Calu3 (cell line): ENCODE measurements at regions not wholly inside any gene's neighbourhood (a gene's known extent, or its start where the extent isn't known, plus 50 kb on each side); places are given as distances from the start of the nearest gene placed in this dataset.

Experiments used
- BruUV-seq: library from RNA; stranded (reverse); fragments of 400-500 nt; replicated peaks from 2 replicates; lab custom pipeline; 2021; lab: Mats Ljungman, UMichigan
- CTCF ChIA-PET: fragments of 300-600 bp; sonication (Branson Sonifier 250); formaldehyde crosslinking; loops from one replicate; lab custom pipeline; 2022; ENCODE audit warnings: antibody characterized with exemption; lab: Charles Lee
- DNase-seq: peaks from one replicate; pipeline ENCODE4 v3.0.0; 2022
- H3K27ac Mint-ChIP-seq: one replicate; pipeline ENCODE4 v1.8.0; 2022; ENCODE audit warnings: mixed read lengths; ENCODE audit not compliant: unreplicated experiment
- H3K27me3 Mint-ChIP-seq: one replicate; pipeline ENCODE4 v1.8.0; 2022; ENCODE audit warnings: mixed read lengths; ENCODE audit not compliant: unreplicated experiment
- H3K36me3 Mint-ChIP-seq: one replicate; pipeline ENCODE4 v1.8.0; 2022; ENCODE audit warnings: mild to moderate bottlenecking, moderate library complexity, mixed read lengths; ENCODE audit not compliant: insufficient read depth, unreplicated experiment
- H3K4me1 Mint-ChIP-seq: one replicate; pipeline ENCODE4 v1.8.0; 2022; ENCODE audit warnings: mild to moderate bottlenecking, low read depth, mixed read lengths; ENCODE audit not compliant: unreplicated experiment
- H3K4me3 Mint-ChIP-seq: one replicate; pipeline ENCODE4 v1.8.0; 2022; ENCODE audit warnings: mild to moderate bottlenecking, low read depth, moderate library complexity, mixed read lengths; ENCODE audit not compliant: unreplicated experiment
- H3K9me3 Mint-ChIP-seq: one replicate; pipeline ENCODE4 v1.8.0; 2022; ENCODE audit warnings: low read depth, mixed read lengths; ENCODE audit not compliant: unreplicated experiment
- intact Hi-C: fragments of 100-400 bp; cut with micrococcal nuclease; formaldehyde crosslinking; loops from one replicate; pipeline ENCODE4 v1.10.0; 2022; ENCODE audit not compliant: unreplicated experiment
- TF ChIP-seq, protein P1 (sequence below): fragments of 200-600 bp; IDR thresholded peaks from one replicate; pipeline ENCODE4 v1.8.0; 2022; ENCODE audit warnings: antibody characterized with exemption; ENCODE audit not compliant: unreplicated experiment

DNA sequence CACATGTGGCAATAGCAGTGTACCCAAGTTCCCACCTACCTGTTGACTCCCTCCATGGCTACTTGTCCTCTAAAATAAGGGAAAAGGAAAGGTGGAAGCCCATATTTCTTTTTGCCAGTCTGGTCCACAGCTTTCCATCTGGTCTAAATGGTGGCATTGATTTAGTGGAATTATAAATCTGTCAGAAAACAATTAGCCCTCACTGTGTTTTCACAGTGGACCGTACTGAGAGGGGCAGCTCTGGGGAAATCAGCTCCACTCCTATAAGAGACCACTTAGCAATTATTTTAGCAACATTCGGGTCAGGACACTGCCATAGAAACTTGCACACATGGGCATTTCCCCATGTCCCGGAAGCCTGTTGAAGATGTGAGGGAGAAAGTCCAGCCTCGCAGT, 653.4 kb upstream of the MARCKS start:
- no TSS peak for BruUV-seq
- Mint-ChIP-seq H3K4me1 (no peaks in the 10 kb centered on the region), H3K9me3 (no peaks in the 10 kb centered on the region), H3K4me3 (no peak overlapping the region), H3K36me3 (no peaks in the 10 kb centered on the region), H3K27me3 (no peaks in the 10 kb centered on the region), H3K27ac (no peak overlapping the region)
- CTCF ChIA-PET = no interaction called here
- intact Hi-C loops = no loop called here
- DNase-seq = no peak
- TF ChIP-seq, protein P1, sequence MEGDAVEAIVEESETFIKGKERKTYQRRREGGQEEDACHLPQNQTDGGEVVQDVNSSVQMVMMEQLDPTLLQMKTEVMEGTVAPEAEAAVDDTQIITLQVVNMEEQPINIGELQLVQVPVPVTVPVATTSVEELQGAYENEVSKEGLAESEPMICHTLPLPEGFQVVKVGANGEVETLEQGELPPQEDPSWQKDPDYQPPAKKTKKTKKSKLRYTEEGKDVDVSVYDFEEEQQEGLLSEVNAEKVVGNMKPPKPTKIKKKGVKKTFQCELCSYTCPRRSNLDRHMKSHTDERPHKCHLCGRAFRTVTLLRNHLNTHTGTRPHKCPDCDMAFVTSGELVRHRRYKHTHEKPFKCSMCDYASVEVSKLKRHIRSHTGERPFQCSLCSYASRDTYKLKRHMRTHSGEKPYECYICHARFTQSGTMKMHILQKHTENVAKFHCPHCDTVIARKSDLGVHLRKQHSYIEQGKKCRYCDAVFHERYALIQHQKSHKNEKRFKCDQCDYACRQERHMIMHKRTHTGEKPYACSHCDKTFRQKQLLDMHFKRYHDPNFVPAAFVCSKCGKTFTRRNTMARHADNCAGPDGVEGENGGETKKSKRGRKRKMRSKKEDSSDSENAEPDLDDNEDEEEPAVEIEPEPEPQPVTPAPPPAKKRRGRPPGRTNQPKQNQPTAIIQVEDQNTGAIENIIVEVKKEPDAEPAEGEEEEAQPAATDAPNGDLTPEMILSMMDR = no peak

DNA sequence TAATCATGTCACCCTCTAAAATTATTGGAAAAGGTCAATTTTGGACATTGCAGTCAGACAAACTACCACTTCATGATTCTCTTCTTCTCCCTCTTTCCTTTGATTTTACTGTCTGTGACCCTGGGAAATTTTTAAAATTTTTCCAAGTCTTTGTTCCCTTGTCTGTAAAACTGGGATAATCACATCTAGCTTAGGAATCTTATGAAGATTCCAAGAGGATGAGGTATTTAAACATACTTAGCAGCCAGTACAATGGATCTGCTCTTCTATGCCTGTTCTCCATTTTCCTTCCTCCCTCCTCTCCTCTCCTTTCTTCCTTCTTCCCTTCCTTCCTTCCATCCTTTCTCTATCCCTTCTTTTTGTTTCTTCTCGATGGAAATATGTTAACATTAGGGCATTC, 651.6 kb upstream of the MARCKS start:
- Mint-ChIP-seq H3K9me3 (no peaks in the 10 kb centered on the region), H3K27ac (no peak overlapping the region), H3K4me3 (no peak overlapping the region), H3K36me3 (no peaks in the 10 kb centered on the region), H3K4me1 (no peaks in the 10 kb centered on the region), H3K27me3 (no peaks in the 10 kb centered on the region)
- no TSS peak for BruUV-seq
- intact Hi-C loops = no loop called here
- DNase-seq = no peak
- TF ChIP-seq, protein P1 = no peak
- CTCF ChIA-PET = no interaction called here

DNA sequence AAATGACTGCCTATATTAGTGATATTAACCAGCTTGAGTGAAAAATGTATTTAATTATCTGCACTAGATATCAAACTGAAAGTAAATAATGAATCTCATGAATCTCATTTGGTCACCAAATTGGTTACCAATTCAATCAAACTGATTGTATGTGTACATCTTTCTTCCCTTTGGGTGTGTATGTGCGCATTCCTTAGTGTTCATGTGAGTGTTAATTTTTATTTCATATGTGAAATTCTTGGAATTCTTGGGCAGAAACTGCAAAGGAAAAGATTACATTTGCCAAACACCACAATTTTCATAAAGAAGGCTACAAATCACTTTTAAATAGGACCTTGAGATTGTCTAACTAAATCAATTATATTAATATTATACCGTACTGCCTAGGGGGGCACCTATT, 648.4 kb upstream of the MARCKS start:
- TF ChIP-seq, protein P1 = no peak
- CTCF ChIA-PET = no interaction called here
- Mint-ChIP-seq H3K27me3 (no peaks in the 10 kb centered on the region), H3K4me3 (no peak overlapping the region), H3K4me1 (no peaks in the 10 kb centered on the region), H3K9me3 (no peaks in the 10 kb centered on the region), H3K36me3 (no peaks in the 10 kb centered on the region), H3K27ac (no peak overlapping the region)
- intact Hi-C loops = no loop called here
- BruUV-seq = no TSS peak
- DNase-seq = no peak

DNA sequence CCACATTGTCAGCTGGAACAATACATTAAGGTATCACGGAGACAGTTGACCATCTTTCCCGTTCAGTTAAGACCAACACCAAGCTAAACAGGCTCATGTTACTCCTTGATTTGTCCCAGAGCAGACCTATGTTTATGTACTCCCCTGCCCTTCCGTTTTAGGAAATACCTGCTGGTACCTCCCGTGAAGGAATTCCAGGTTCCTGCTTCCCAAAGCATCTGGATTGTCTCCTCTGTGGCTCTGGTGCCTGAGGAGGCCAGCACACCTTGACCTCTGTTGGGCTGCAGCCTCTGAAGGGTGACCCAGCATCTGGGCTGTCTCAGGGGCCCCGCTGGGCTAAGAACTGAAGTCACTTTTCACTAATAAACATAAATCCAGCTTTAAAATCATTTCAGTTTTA, 647.8 kb upstream of the MARCKS start:
- CTCF ChIA-PET = no interaction called here
- intact Hi-C loops = no loop called here
- DNase-seq = no peak
- Mint-ChIP-seq H3K9me3 (no peaks in the 10 kb centered on the region), H3K4me1 (no peaks in the 10 kb centered on the region), H3K27ac (no peak overlapping the region), H3K4me3 (no peak overlapping the region), H3K27me3 (no peaks in the 10 kb centered on the region), H3K36me3 (no peaks in the 10 kb centered on the region)
- TF ChIP-seq, protein P1 = no peak
- BruUV-seq = no TSS peak
